OCI-LY7 (cell line): ENCODE measurements at regions not wholly inside any gene's neighbourhood (a gene's known extent, or its start where the extent isn't known, plus 50 kb on each side); places are given as distances from the start of the nearest gene placed in this dataset.

Experiments
- BruUV-seq: library from RNA; stranded (reverse); fragments of 400-500 nt; replicated peaks from 2 replicates; lab custom pipeline; 2021; lab: Mats Ljungman, UMichigan
- CTCF ChIA-PET: fragments of 300-600 bp; sonication (Branson Sonifier 250); formaldehyde crosslinking; loops from one replicate; lab custom pipeline; 2022; ENCODE audit warnings: antibody characterized with exemption; ENCODE audit not compliant: unreplicated experiment; lab: Charles Lee
- POLR2A ChIA-PET: fragments of 300-600 bp; sonication (Branson Sonifier 250); formaldehyde crosslinking; loops from one replicate; lab custom pipeline; 2022; ENCODE audit warnings: antibody characterized with exemption; lab: Charles Lee
- DNase-seq: peaks from one replicate; pipeline ENCODE4 v3.0.0-alpha.2; 2015; ENCODE audit warnings: low spot score
- H2AFZ ChIP-seq: fragments of 200-600 bp; sonication (generic), shearing (Covaris generic); 2 replicates; pipeline ENCODE4 v1.6.1; 2014; ENCODE audit warnings: mild to moderate bottlenecking, antibody characterized with exemption, low read length, moderate library complexity
- H3K27ac ChIP-seq: fragments of 200-600 bp; sonication (generic); 2 replicates; pipeline ENCODE4 v1.5.1; 2014; ENCODE audit warnings: mixed run types, low read depth, mild to moderate bottlenecking, moderate library complexity, low read length, inconsistent platforms; ENCODE audit not compliant: poor library complexity, severe bottlenecking
- H3K36me3 ChIP-seq: fragments of 200-600 bp; sonication (generic); 2 replicates; pipeline ENCODE4 v1.6.1; 2014; ENCODE audit warnings: mild to moderate bottlenecking, antibody characterized with exemption, low read length, moderate library complexity, mixed read lengths; ENCODE audit not compliant: insufficient read depth
- H3K4me1 ChIP-seq: fragments of 200-600 bp; sonication (generic); 2 replicates; pipeline ENCODE4 v1.5.1; 2014; ENCODE audit warnings: mild to moderate bottlenecking, low read length; ENCODE audit not compliant: insufficient read depth, poor library complexity, severe bottlenecking
- H3K4me2 ChIP-seq: fragments of 200-600 bp; sonication (generic); 2 replicates; pipeline ENCODE4 v1.6.1; 2014; ENCODE audit warnings: mild to moderate bottlenecking, low read length
- H3K4me3 ChIP-seq: fragments of 200-600 bp; sonication (generic); 2 replicates; pipeline ENCODE4 v1.5.1; 2014; ENCODE audit warnings: mild to moderate bottlenecking, low read depth, low read length; ENCODE audit not compliant: poor library complexity, severe bottlenecking
- H3K79me2 ChIP-seq: fragments of 200-600 bp; sonication (generic); 2 replicates; pipeline ENCODE4 v1.6.1; 2016; ENCODE audit warnings: low read depth, mild to moderate bottlenecking, low read length, moderate library complexity, mixed read lengths; ENCODE audit not compliant: insufficient read depth
- H3K9me2 ChIP-seq: fragments of 200-600 bp; sonication (generic); 2 replicates; pipeline ENCODE4 v1.6.1; 2016; ENCODE audit warnings: mild to moderate bottlenecking, low read length, mixed read lengths; ENCODE audit not compliant: insufficient read depth
- H3K9me3 ChIP-seq: fragments of 200-600 bp; sonication (generic); 2 replicates; pipeline ENCODE4 v1.6.1; 2014; ENCODE audit warnings: mild to moderate bottlenecking, mixed run types, low read length, mixed read lengths
- H4K20me1 ChIP-seq: fragments of 200-600 bp; sonication (generic); 2 replicates; pipeline ENCODE4 v1.6.1; 2014; ENCODE audit warnings: mild to moderate bottlenecking, antibody characterized with exemption, low read length, moderate library complexity, mixed read lengths; ENCODE audit not compliant: insufficient read depth
- EZH2phosphoT487 ChIP-seq: fragments of 200-600 bp; sonication (generic); IDR thresholded peaks from 2 replicates; pipeline ENCODE4 v1.6.1; 2018; ENCODE audit warnings: low read depth, borderline replicate concordance, mild to moderate bottlenecking, mixed run types, antibody characterized with exemption, low read length, moderate library complexity, mixed read lengths
- intact Hi-C: fragments of 100-400 bp; cut with micrococcal nuclease; formaldehyde crosslinking; loops from one replicate; pipeline ENCODE4 v1.10.0; 2022; ENCODE audit not compliant: unreplicated experiment
- TF ChIP-seq, protein P1 (sequence below): fragments of 200-600 bp; sonication (generic); conservative IDR thresholded peaks from 2 replicates; pipeline ENCODE4 v1.5.1; 2014; ENCODE audit warnings: mild to moderate bottlenecking, antibody characterized with exemption, low read length, moderate library complexity, mixed read lengths

DNA sequence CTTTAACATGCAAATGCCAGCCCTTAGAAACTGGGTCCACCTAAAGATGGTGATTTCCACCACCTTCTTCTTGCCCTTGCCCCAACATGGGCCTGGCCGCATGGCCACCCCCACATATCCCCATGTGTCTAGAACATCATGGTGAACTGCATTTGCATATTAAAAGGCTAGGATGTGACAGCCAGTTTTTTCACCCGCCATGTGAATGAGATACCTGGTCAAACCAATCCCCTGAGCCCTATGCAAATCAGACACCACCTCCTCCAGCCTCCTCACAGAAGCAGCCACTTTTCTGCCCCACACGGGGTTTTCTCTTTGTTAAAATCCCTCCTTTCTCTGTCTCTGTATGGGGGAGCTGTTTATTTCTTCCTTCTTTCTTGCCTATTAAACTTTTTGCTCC, 1322.5 kb downstream of the FSCB start:
- no peak for DNase-seq
- ChIA-PET POLR2A (interaction anchor here (0.7 kb wide), 1 partner anchor 54 kb away, joined by 3 read pairs; no protein-coding TSS in a partner anchor), CTCF (no interaction called here)
- no peaks in the 10 kb centered on the region for H3K36me3 ChIP-seq
- H3K79me2 ChIP-seq = no peaks in the 10 kb centered on the region
- H3K9me3 ChIP-seq = 0 out of 2 replicates have a peak, but pooled peaks cover 3% of the 10 kb centered on the region
- no peaks in the 10 kb centered on the region for H4K20me1 ChIP-seq
- no TSS peak for BruUV-seq
- intact Hi-C loops = no loop called here
- H3K27ac ChIP-seq = no peak overlapping the region
- no peak overlapping the region for H3K4me3 ChIP-seq
- no peaks in the 10 kb centered on the region for H3K4me1 ChIP-seq
- H3K4me2 ChIP-seq = no peak overlapping the region
- TF ChIP-seq, protein P1, sequence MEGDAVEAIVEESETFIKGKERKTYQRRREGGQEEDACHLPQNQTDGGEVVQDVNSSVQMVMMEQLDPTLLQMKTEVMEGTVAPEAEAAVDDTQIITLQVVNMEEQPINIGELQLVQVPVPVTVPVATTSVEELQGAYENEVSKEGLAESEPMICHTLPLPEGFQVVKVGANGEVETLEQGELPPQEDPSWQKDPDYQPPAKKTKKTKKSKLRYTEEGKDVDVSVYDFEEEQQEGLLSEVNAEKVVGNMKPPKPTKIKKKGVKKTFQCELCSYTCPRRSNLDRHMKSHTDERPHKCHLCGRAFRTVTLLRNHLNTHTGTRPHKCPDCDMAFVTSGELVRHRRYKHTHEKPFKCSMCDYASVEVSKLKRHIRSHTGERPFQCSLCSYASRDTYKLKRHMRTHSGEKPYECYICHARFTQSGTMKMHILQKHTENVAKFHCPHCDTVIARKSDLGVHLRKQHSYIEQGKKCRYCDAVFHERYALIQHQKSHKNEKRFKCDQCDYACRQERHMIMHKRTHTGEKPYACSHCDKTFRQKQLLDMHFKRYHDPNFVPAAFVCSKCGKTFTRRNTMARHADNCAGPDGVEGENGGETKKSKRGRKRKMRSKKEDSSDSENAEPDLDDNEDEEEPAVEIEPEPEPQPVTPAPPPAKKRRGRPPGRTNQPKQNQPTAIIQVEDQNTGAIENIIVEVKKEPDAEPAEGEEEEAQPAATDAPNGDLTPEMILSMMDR = no peak
- no peak for TF ChIP-seq EZH2phosphoT487
- no peak overlapping the region for H2AFZ ChIP-seq
- H3K9me2 ChIP-seq = no peaks in the 10 kb centered on the region

DNA sequence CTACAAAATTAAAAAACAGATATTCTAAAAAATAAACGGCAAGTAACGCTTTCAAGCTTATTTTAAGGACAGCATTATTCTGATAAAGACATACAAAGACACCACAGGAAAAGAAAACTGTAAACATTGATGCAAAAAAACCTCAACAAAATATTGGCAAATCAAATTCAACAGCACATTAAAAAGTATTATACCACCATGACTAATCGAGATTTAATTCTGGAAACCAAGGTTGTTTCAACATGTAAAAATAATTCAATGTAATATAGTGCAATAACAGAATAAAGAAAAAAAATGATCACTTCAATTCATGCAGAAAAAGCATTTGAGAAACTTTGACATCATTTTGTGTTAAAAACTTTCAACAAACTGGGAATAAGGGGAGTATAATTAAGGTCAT, 1323.2 kb downstream of the FSCB start:
- Histone ChIP-seq H2AFZ (no peak overlapping the region), H3K4me2 (no peak overlapping the region), H3K36me3 (no peaks in the 10 kb centered on the region), H3K4me1 (no peaks in the 10 kb centered on the region), H3K4me3 (no peak overlapping the region), H3K27ac (no peak overlapping the region), H3K9me3 (0 out of 2 replicates have a peak, but pooled peaks cover 4% of the 10 kb centered on the region), H3K9me2 (no peaks in the 10 kb centered on the region), H4K20me1 (no peaks in the 10 kb centered on the region), H3K79me2 (no peaks in the 10 kb centered on the region)
- ChIA-PET POLR2A (interaction anchor here (0.7 to 1.0 kb wide), 2 partner anchors 9 to 53 kb away, joined by 3 read pairs; no protein-coding TSS in a partner anchor), CTCF (no interaction called here)
- TF ChIP-seq, protein P1 = no peak
- no peak for TF ChIP-seq EZH2phosphoT487
- DNase-seq = no peak
- BruUV-seq = no TSS peak
- intact Hi-C loops = no loop called here

DNA sequence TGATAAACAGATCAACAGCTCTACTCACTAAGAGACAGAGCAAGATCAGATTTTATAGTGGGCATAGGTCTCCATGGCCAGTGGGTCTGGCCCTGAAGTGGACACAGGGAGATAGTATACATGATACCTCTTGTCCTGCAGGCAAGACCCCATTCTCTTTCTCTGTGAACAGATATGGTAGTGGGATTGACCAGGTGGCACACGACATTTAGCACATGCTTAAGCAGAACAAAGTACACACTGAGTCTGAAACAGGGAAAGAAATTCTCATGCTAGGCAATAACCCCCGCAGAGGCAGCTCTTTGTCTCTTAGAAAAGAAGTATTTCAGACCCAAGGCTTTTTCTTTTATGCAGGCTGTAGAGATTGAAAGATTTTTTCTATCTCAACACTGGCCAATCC, 1331.2 kb downstream of the FSCB start:
- Histone ChIP-seq H3K4me3 (no peak overlapping the region), H3K4me2 (no peak overlapping the region), H3K36me3 (no peaks in the 10 kb centered on the region), H3K4me1 (no peaks in the 10 kb centered on the region), H3K27ac (no peak overlapping the region), H3K9me2 (no peaks in the 10 kb centered on the region), H2AFZ (no peak overlapping the region), H4K20me1 (no peaks in the 10 kb centered on the region), H3K9me3 (0 out of 2 replicates have a peak, but pooled peaks cover 4% of the 10 kb centered on the region), H3K79me2 (no peaks in the 10 kb centered on the region)
- intact Hi-C loops = no loop called here
- no peak for TF ChIP-seq EZH2phosphoT487
- TF ChIP-seq, protein P1 = no peak
- CTCF ChIA-PET = no interaction called here
- BruUV-seq = no TSS peak
- POLR2A ChIA-PET = no interaction called here
- no peak for DNase-seq
